ENCODE measurements at regions not wholly inside any gene's neighbourhood (a gene's known extent, or its start where the extent isn't known, plus 50 kb on each side); places are given as distances from the start of the nearest gene placed in this dataset.

DNA sequence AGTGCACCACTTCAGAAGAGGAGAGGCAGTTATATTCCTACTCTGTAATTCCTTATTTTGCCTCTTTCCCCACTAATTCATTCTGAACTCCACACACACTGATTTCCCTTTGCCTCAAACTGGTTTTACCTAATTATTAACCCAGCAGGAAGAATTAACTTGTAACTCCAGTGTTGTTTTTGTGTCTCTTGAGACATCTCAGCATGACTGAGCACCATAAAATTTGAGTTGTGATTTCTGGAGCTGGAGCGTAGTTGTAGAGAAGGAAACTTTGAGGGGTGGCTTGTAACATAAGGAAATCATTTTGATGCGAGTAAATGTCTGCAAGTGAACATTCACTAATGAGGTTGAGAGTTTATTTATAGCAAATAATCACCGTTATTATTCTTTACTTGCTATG, 265.2 kb downstream of the TMEM38B start:
- TF ChIP-seq CTCF (optimal IDR thresholded peaks at IDR 0.05 in 1 of 3, IDR thresholded peaks at IDR 0.05 in 1 of 3, conservative IDR thresholded peaks at IDR 0.05 in 1 of 3; ENCODE audit: extremely low read depth in 1 of 3, insufficient read depth in 2 of 3, low read length in 3 of 3) (no peak), EZH2 (IDR thresholded peaks at IDR 0.05; ENCODE audit: low read length) (no peak)
